ENCODE measurements at regions not wholly inside any gene's neighbourhood (a gene's known extent, or its start where the extent isn't known, plus 50 kb on each side); places are given as distances from the start of the nearest gene placed in this dataset.

DNA sequence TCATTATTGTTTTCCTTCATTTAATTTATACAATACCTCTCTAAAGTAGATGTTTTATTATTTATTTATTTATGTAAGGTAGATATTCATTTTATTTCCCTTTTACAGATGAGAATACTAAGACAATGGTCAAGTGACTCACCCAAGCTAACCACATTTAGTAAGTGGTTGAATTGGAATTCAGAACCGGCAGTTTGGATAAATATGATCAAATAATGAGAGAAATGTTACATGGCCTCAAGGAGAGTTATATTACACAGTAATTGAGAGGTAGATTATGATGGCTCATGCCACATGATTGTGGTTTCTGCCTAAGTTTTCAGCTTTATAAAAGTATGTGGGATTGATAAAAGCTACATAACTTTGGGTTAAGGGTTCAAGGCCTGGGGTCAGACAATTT is 239.4 kb upstream of the BOD1L1 start:
- no peak for DNase-seq
- intact Hi-C loops (cut with DNase I; ENCODE audit: low total_unique reads), result no loop called here
- no peak overlapping the region for H3K27ac ChIP-seq
- no peaks in the 10 kb centered on the region for H3K4me1 ChIP-seq
- H3K36me3 ChIP-seq, result no peaks in the 10 kb centered on the region
- no peak for ATAC-seq
- TF ChIP-seq, protein P1, sequence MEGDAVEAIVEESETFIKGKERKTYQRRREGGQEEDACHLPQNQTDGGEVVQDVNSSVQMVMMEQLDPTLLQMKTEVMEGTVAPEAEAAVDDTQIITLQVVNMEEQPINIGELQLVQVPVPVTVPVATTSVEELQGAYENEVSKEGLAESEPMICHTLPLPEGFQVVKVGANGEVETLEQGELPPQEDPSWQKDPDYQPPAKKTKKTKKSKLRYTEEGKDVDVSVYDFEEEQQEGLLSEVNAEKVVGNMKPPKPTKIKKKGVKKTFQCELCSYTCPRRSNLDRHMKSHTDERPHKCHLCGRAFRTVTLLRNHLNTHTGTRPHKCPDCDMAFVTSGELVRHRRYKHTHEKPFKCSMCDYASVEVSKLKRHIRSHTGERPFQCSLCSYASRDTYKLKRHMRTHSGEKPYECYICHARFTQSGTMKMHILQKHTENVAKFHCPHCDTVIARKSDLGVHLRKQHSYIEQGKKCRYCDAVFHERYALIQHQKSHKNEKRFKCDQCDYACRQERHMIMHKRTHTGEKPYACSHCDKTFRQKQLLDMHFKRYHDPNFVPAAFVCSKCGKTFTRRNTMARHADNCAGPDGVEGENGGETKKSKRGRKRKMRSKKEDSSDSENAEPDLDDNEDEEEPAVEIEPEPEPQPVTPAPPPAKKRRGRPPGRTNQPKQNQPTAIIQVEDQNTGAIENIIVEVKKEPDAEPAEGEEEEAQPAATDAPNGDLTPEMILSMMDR (IDR thresholded peaks at IDR 0.05 in 4 of 5, conservative IDR thresholded peaks at IDR 0.05 in 1 of 5), result no peak
- no peak for TF ChIP-seq POLR2A (IDR thresholded peaks at IDR 0.05)
- no peaks in the 10 kb centered on the region for H3K9me3 ChIP-seq
- H3K27me3 ChIP-seq, result no peaks in the 10 kb centered on the region
- in situ Hi-C loops (cut with MboI; ENCODE audit: low sequenced_read_pairs in 4 of 4), result no loop called here
- no peak overlapping the region for H3K4me3 ChIP-seq

DNA sequence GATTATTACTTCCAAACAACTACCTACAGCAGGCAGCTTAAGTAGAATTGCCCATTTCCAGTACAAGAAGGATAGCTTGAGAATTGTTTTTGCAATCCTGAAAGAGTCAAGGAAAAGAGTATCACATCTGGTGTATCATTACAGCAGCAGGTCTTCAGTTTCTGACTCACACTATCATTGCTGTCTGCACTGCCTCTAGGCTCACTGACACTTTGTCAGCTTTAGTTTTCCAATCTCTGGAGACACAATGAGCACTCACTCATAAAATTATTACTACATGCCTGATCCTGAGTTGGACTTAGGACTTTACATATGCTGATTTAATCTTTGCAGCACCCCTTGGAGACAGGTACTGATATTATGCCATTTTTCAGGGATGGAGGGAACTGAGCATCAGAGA is 244.6 kb upstream of the BOD1L1 start:
- H3K27ac ChIP-seq, result no peak overlapping the region
- no peak for ATAC-seq
- no peaks in the 10 kb centered on the region for H3K9me3 ChIP-seq
- H3K4me1 ChIP-seq, result no peaks in the 10 kb centered on the region
- H3K4me3 ChIP-seq, result no peak overlapping the region
- intact Hi-C loops (cut with DNase I; ENCODE audit: low total_unique reads) (no loop called here), in situ Hi-C loops (cut with MboI; ENCODE audit: low sequenced_read_pairs in 4 of 4) (no loop called here)
- no peak for TF ChIP-seq POLR2A (IDR thresholded peaks at IDR 0.05)
- TF ChIP-seq, protein P1 (IDR thresholded peaks at IDR 0.05 in 4 of 5, conservative IDR thresholded peaks at IDR 0.05 in 1 of 5), result no peak
- DNase-seq, result no peak
- no peaks in the 10 kb centered on the region for H3K27me3 ChIP-seq
- no peaks in the 10 kb centered on the region for H3K36me3 ChIP-seq

DNA sequence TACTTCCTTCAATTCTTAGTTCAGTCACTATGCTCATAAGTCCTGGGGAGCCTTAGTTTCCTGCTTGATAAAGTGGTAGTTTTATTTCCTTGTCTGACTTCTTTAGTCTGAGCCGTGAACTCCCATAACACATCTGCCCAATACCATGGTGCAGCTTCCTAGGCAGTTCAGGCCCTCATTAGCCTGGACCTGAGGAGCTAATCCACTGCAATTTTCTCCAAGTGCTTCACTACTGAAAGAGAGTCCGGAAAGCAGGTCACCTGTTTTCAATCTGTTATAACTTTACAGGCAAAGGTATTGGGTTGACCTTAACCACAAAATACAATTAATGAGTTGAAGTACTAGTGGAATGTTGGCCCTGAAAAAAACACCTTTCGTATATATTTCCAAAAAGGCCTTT is 245.4 kb upstream of the BOD1L1 start:
- Histone ChIP-seq H3K4me1 (no peaks in the 10 kb centered on the region), H3K4me3 (no peak overlapping the region), H3K27ac (no peak overlapping the region), H3K36me3 (no peaks in the 10 kb centered on the region), H3K9me3 (no peaks in the 10 kb centered on the region), H3K27me3 (no peaks in the 10 kb centered on the region)
- DNase-seq, result no peak
- intact Hi-C loops (cut with DNase I; ENCODE audit: low total_unique reads) (no loop called here), in situ Hi-C loops (cut with MboI; ENCODE audit: low sequenced_read_pairs in 4 of 4) (no loop called here)
- ATAC-seq, result no peak
- no peak for TF ChIP-seq POLR2A (IDR thresholded peaks at IDR 0.05)
- TF ChIP-seq, protein P1 (IDR thresholded peaks at IDR 0.05 in 4 of 5, conservative IDR thresholded peaks at IDR 0.05 in 1 of 5), result no peak

DNA sequence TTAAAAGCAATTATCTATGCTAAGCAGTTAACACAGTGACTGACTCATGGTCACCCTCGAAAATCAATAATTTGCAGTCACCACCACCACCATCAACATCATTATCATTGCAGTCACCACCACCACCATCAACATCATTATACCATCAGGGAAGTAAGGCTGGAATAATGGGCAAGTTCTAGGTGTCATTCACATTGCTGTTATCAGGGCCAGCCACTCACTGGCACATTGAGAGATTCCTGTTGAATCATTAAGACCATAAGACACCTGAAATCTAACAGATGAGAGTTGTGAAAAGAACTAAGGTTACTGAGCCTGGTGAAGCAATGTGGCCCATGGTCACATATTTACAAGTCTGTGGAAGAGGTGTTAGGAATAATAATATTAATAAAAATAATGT is 247.7 kb upstream of the BOD1L1 start:
- Histone ChIP-seq H3K36me3 (no peaks in the 10 kb centered on the region), H3K4me3 (no peak overlapping the region), H3K27ac (no peak overlapping the region), H3K9me3 (no peaks in the 10 kb centered on the region), H3K27me3 (no peaks in the 10 kb centered on the region), H3K4me1 (no peaks in the 10 kb centered on the region)
- in situ Hi-C loops (cut with MboI; ENCODE audit: low sequenced_read_pairs in 4 of 4), result no loop called here
- intact Hi-C loops (cut with DNase I; ENCODE audit: low total_unique reads), result no loop called here
- TF ChIP-seq, protein P1 (IDR thresholded peaks at IDR 0.05 in 4 of 5, conservative IDR thresholded peaks at IDR 0.05 in 1 of 5), result no peak
- no peak for TF ChIP-seq POLR2A (IDR thresholded peaks at IDR 0.05)
- ATAC-seq, result no peak
- DNase-seq, result no peak

DNA sequence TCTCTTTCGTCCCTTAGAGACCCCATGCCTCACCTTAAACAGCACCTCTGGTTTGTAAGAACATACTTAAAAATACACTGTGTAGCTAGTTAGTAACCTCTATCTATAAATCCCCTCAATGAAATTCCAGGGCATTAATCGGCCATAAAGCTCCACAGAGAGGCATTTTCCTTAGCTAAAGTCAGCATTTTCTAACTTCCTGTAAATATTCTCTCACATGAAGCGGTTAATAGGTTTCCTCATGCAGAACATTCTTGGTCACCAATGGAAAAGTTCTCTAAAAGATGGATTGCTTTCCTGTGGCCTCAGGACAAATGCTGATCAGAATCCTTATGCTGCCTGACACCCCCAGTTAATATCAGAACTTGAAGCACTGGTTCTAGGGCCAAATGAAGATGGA is 248.6 kb upstream of the BOD1L1 start:
- H3K27ac ChIP-seq, result no peak overlapping the region
- ATAC-seq (no peak), DNase-seq (no peak)
- no peaks in the 10 kb centered on the region for H3K4me1 ChIP-seq
- no peaks in the 10 kb centered on the region for H3K27me3 ChIP-seq
- in situ Hi-C loops (cut with MboI; ENCODE audit: low sequenced_read_pairs in 4 of 4) (no loop called here), intact Hi-C loops (cut with DNase I; ENCODE audit: low total_unique reads) (no loop called here)
- H3K9me3 ChIP-seq, result no peaks in the 10 kb centered on the region
- H3K4me3 ChIP-seq, result no peak overlapping the region
- TF ChIP-seq, protein P1 (IDR thresholded peaks at IDR 0.05 in 4 of 5, conservative IDR thresholded peaks at IDR 0.05 in 1 of 5), result no peak
- no peak for TF ChIP-seq POLR2A (IDR thresholded peaks at IDR 0.05)
- H3K36me3 ChIP-seq, result no peaks in the 10 kb centered on the region

Data from gastrocnemius medialis (tissue), 4 donors.